Panc1 (cell line): ENCODE measurements at regions not wholly inside any gene's neighbourhood (a gene's known extent, or its start where the extent isn't known, plus 50 kb on each side); places are given as distances from the start of the nearest gene placed in this dataset.

Source experiments
- ATAC-seq: fragments of 200-7000 bp; cut with Tn5 transposase; 2 replicates; pipeline ENCODE4 v1.9.1; 2020; ENCODE audit warnings: mild to moderate bottlenecking, moderate library complexity
- BruUV-seq: library from RNA; stranded (reverse); fragments of 400-500 nt; replicated peaks from 2 replicates; lab custom pipeline; 2021; lab: Mats Ljungman, UMichigan
- CTCF ChIA-PET: fragments of 300-600 bp; sonication (Branson Sonifier 250); formaldehyde crosslinking; loops from one replicate; lab custom pipeline; 2022; ENCODE audit warnings: antibody characterized with exemption; lab: Charles Lee
- POLR2A ChIA-PET: fragments of 300-600 bp; sonication (Branson Sonifier 250); formaldehyde crosslinking; loops from one replicate; lab custom pipeline; 2022; ENCODE audit warnings: antibody characterized with exemption; lab: Charles Lee
- DNase-seq: peaks from one replicate; pipeline ENCODE4 v3.0.0-alpha.2; 2010; ENCODE audit warnings: low read depth, low spot score
- H3K27ac ChIP-seq: 2 replicates; pipeline ENCODE4 v1.5.1; 2011; ENCODE audit warnings: mild to moderate bottlenecking, low read length, inconsistent platforms
- H3K27me3 ChIP-seq: fragments of 200-500 bp; sonication (Bioruptor generic); 2 replicates; pipeline ENCODE4 v1.6.0; 2014; ENCODE audit warnings: low read length, inconsistent platforms; ENCODE audit not compliant: control insufficient read depth, insufficient read depth
- H3K36me3 ChIP-seq: fragments of 200-500 bp; sonication (Bioruptor generic); 2 replicates; pipeline ENCODE4 v1.5.1; 2014; ENCODE audit warnings: inconsistent platforms, mild to moderate bottlenecking, low read length, moderate library complexity; ENCODE audit not compliant: control insufficient read depth, insufficient read depth
- H3K4me1 ChIP-seq: 2 replicates; pipeline ENCODE4 v1.5.1; 2011; ENCODE audit warnings: inconsistent platforms, mild to moderate bottlenecking, low read length, moderate library complexity; ENCODE audit not compliant: control insufficient read depth, insufficient read depth
- H3K4me3 ChIP-seq, 2 experiments: 2 replicates each; pipeline ENCODE4 v1.5.1; 2011 to 2012; ENCODE audit warnings: low read depth in 2 of 2, low read length in 2 of 2, mild to moderate bottlenecking in 2 of 2, inconsistent platforms in 1 of 2, moderate library complexity in 1 of 2
- H3K9me3 ChIP-seq: fragments of 200-500 bp; sonication (Bioruptor generic); 2 replicates; pipeline ENCODE4 v1.5.1; 2014; ENCODE audit warnings: low read depth, mild to moderate bottlenecking, inconsistent platforms, low read length, moderate library complexity; ENCODE audit not compliant: control insufficient read depth, insufficient read depth
- CTCF ChIP-seq: fragments of 450-650 bp; IDR thresholded peaks from 2 replicates; pipeline ENCODE4 v1.5.1; 2017; ENCODE audit warnings: mild to moderate bottlenecking
- POLR2AphosphoS5 ChIP-seq: IDR thresholded peaks from 2 replicates; pipeline ENCODE4 v1.6.1; 2012; ENCODE audit warnings: mild to moderate bottlenecking, low read depth, low read length, moderate library complexity
- REST ChIP-seq, 2 experiments: IDR thresholded peaks; 2 replicates each; pipeline ENCODE4 v1.6.1; 2011 to 2012; ENCODE audit warnings: low read depth in 2 of 2, control low read depth in 1 of 2, low read length in 1 of 2, mild to moderate bottlenecking in 1 of 2, moderate library complexity in 1 of 2; ENCODE audit not compliant: insufficient read depth in 1 of 2
- SIN3A ChIP-seq: IDR thresholded peaks from 2 replicates; pipeline ENCODE4 v1.6.1; 2012; ENCODE audit warnings: low read depth, mild to moderate bottlenecking, low read length, moderate library complexity, borderline replicate concordance; ENCODE audit not compliant: insufficient read depth
- TCF7L2 ChIP-seq: IDR thresholded peaks from 2 replicates; pipeline ENCODE4 v1.6.1; 2011; ENCODE audit warnings: mild to moderate bottlenecking, low read depth, low read length, inconsistent platforms
- in situ Hi-C: cut with HindIII; loops from 2 replicates; pipeline ENCODE4 v1.10.0; 2016; ENCODE audit warnings: low sequenced_read_pairs, low pct_unique_long_range_greater_than_20kb
- intact Hi-C: fragments of 100-400 bp; cut with micrococcal nuclease; formaldehyde crosslinking; loops from one replicate; pipeline ENCODE4 v1.10.0; 2022; ENCODE audit not compliant: unreplicated experiment

DNA sequence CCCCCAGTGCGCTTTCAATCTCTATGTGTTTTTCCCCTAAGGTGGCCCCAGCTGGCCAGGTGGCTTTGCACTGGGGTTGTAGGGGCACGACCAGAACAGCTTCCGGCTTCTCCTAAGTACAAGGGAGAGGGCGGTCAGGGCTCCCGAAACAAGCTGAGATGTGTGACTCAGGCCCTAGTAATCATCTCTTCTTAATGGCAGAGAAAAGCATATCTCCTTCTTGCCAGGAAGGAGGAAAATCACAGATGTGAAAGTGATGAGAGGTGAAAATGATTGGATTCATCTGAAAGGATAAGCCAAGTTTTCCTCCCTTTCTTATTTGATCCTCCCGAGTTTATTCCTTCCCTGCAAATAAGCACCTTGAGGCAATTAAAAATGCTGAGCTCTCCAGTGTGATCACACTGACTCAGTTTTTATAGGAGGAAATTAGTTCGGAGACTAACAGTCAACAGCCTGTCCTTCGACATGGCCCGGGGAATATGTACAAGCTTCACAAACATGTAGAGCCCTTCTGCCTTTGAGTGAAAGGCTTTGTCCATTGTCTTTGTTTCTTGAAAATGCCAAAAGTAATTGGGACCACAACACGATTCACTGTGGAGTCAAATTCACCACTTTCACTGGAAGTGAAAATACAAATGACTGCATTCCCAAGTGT, 514.8 kb downstream of the PSAT1 start:
- Histone ChIP-seq H3K4me3 (no peak overlapping the region), H3K27ac (no peak overlapping the region), H3K36me3 (no peaks in the 10 kb centered on the region), H3K9me3 (no peaks in the 10 kb centered on the region), H3K4me1 (no peaks in the 10 kb centered on the region), H3K27me3 (no peaks in the 10 kb centered on the region)
- ChIA-PET POLR2A (no interaction called here), CTCF (no interaction called here)
- ATAC-seq = no peak
- in situ Hi-C loops (no loop called here), intact Hi-C loops (no loop called here)
- no TSS peak for BruUV-seq
- no peak for DNase-seq
- TF ChIP-seq TCF7L2 (no peak), SIN3A (no peak), REST (IDR thresholded peaks at IDR 0.05; ENCODE audit: insufficient read depth in 1 of 2, low read depth in 2 of 2, low read length in 1 of 2) (no peak), POLR2AphosphoS5 (no peak), CTCF (no peak)

GRCh38 chr9:78812665-78813064, 515.7 kb downstream of the PSAT1 start:
- Histone ChIP-seq H3K4me3 (no peak overlapping the region), H3K27me3 (no peaks in the 10 kb centered on the region), H3K27ac (no peak overlapping the region), H3K36me3 (no peaks in the 10 kb centered on the region), H3K4me1 (no peaks in the 10 kb centered on the region), H3K9me3 (no peaks in the 10 kb centered on the region)
- POLR2A ChIA-PET = no interaction called here
- intact Hi-C loops = no loop called here
- in situ Hi-C loops = no loop called here
- DNase-seq (no peak), ATAC-seq (no peak)
- no peak for TF ChIP-seq POLR2AphosphoS5
- TF ChIP-seq SIN3A = no peak
- no peak for TF ChIP-seq TCF7L2
- TF ChIP-seq REST (IDR thresholded peaks at IDR 0.05; ENCODE audit: insufficient read depth in 1 of 2, low read depth in 2 of 2, low read length in 1 of 2) = no peak
- no peak for TF ChIP-seq CTCF
- CTCF ChIA-PET = no interaction called here
- no TSS peak for BruUV-seq
